PFSK-1 (cell line): ENCODE measurements at regions not wholly inside any gene's neighbourhood (a gene's known extent, or its start where the extent isn't known, plus 50 kb on each side); places are given as distances from the start of the nearest gene placed in this dataset.

Experiments used
- POLR2AphosphoS5 ChIP-seq: IDR thresholded peaks from 2 replicates; pipeline ENCODE4 v1.6.1; 2012; ENCODE audit warnings: low read depth, mild to moderate bottlenecking, control low read depth, low read length, moderate library complexity
- REST ChIP-seq, 2 experiments: IDR thresholded peaks; 2 replicates each; pipeline versions ENCODE4 v1.6.1 to v1.8.0; 2011 to 2012; ENCODE audit warnings: low read depth in 2 of 2, low read length in 2 of 2, control low read depth in 1 of 2, inconsistent platforms in 1 of 2, mild to moderate bottlenecking in 1 of 2, moderate library complexity in 1 of 2; ENCODE audit not compliant: insufficient read depth in 1 of 2
- TAF1 ChIP-seq: IDR thresholded peaks from 2 replicates; pipeline ENCODE4 v1.6.1; 2012; ENCODE audit warnings: low read length, control low read depth, borderline replicate concordance; ENCODE audit not compliant: insufficient read depth

GRCh38 chr11:70548976-70549375 is 150.6 kb downstream of the CTTN start:
- no peak for TF ChIP-seq TAF1
- TF ChIP-seq POLR2AphosphoS5: no peak
- TF ChIP-seq REST (IDR thresholded peaks at IDR 0.05; ENCODE audit: insufficient read depth in 1 of 2, low read depth in 2 of 2, low read length in 2 of 2): no peak
